HepG2 (cell line): ENCODE measurements at regions not wholly inside any gene's neighbourhood (a gene's known extent, or its start where the extent isn't known, plus 50 kb on each side); places are given as distances from the start of the nearest gene placed in this dataset.

Experiments
- ATAC-seq: fragments of 200-7000 bp; cut with Tn5 transposase; 3 replicates; pipeline ENCODE4 v1.9.1; 2020; ENCODE audit warnings: mild to moderate bottlenecking, moderate library complexity
- BruUV-seq: library from RNA; stranded (reverse); fragments of 400-500 nt; replicated peaks from 2 replicates; lab custom pipeline; 2021; lab: Mats Ljungman, UMichigan
- CTCF ChIA-PET: fragments of 300-600 bp; formaldehyde crosslinking; extraction: SDS; loops from one replicate; lab custom pipeline; 2021; ENCODE audit warnings: low total read pairs, inconsistent platforms, low intra/inter-chr PET ratio; lab: Yijun Ruan, JAX
- POLR2A ChIA-PET: fragments of 350-600 bp; sonication (Branson Sonifier 250); formaldehyde crosslinking; loops from one replicate; lab custom pipeline; 2020; ENCODE audit warnings: antibody characterized with exemption, inconsistent platforms; lab: Yijun Ruan, JAX
- DNase-seq: peaks from one replicate; pipeline ENCODE4 v3.0.0-alpha.2; 2015; ENCODE audit warnings: low spot score
- FAIRE-seq: peaks from 3 replicates; lab custom pipeline; 2011; peaks lifted over from hg19 to GRCh38; lab: Jason Lieb, UNC
- H2AFZ ChIP-seq: one replicate; pipeline ENCODE4 v1.6.1; 2011; ENCODE audit warnings: low read length, inconsistent platforms
- H3K27ac ChIP-seq: fragments of 300-600 bp; 3 replicates; pipeline ENCODE4 v1.8.0; 2011; ENCODE audit warnings: mixed run types, mild to moderate bottlenecking, mixed read lengths, low read length, inconsistent platforms; ENCODE audit not compliant: insufficient read depth; ENCODE audit errors: extremely low read length
- H3K27me3 ChIP-seq, 2 experiments: fragments of 200-600 bp in 1 of 2; 2 replicates in 1 of 2; 3 replicates in 1 of 2; pipeline versions ENCODE4 v1.6.0 to v1.8.0; 2011; ENCODE audit warnings: low read length in 2 of 2, mild to moderate bottlenecking in 2 of 2, moderate library complexity in 2 of 2, inconsistent platforms in 1 of 2; ENCODE audit not compliant: insufficient read depth in 2 of 2, control insufficient read depth in 1 of 2
- H3K36me3 ChIP-seq, 2 experiments: fragments of 200-600 bp in 1 of 2; replicated peaks in 1 of 2; 2 replicates in 1 of 2; 3 replicates in 1 of 2; pipeline versions ENCODE4 v1.5.1 to v1.8.0; 2011; ENCODE audit warnings: low read length in 2 of 2, inconsistent platforms in 1 of 2; ENCODE audit not compliant: insufficient read depth in 2 of 2, control insufficient read depth in 1 of 2
- H3K4me1 ChIP-seq: 2 replicates; pipeline ENCODE4 v1.5.1; 2012; ENCODE audit warnings: low read length, inconsistent platforms; ENCODE audit not compliant: insufficient read depth
- H3K4me2 ChIP-seq: 2 replicates; pipeline ENCODE4 v1.6.0; 2011; ENCODE audit warnings: low read depth, low read length, inconsistent platforms
- H3K4me3 ChIP-seq, 3 experiments: fragments of 200-600 bp in 1 of 3; sonication (generic), shearing (Covaris generic) in 1 of 3; replicated peaks in 1 of 3; 2 replicates each; pipeline ENCODE4 v1.5.1; 2011 to 2016; ENCODE audit warnings: low read length in 3 of 3, inconsistent platforms in 2 of 3, low read depth in 2 of 3, mild to moderate bottlenecking in 2 of 3, control low read depth in 1 of 3, mixed read lengths in 1 of 3; ENCODE audit not compliant: insufficient read depth in 1 of 3
- H3K79me2 ChIP-seq: one replicate; pipeline ENCODE4 v1.6.1; 2011; ENCODE audit warnings: low read length, inconsistent platforms; ENCODE audit not compliant: insufficient read depth
- H3K9ac ChIP-seq: 2 replicates; pipeline ENCODE4 v1.6.0; 2011; ENCODE audit warnings: mild to moderate bottlenecking, low read depth, low read length, inconsistent platforms; ENCODE audit not compliant: insufficient read depth
- H3K9me3 ChIP-seq: 2 replicates; pipeline ENCODE4 v1.5.1; 2012; ENCODE audit warnings: mild to moderate bottlenecking, low read length
- H4K20me1 ChIP-seq: 2 replicates; pipeline ENCODE4 v1.6.0; 2011; ENCODE audit warnings: inconsistent platforms, mild to moderate bottlenecking, low read length, moderate library complexity; ENCODE audit not compliant: insufficient read depth
- NFKB2 ChIP-seq: sonication (generic); formaldehyde crosslinking; IDR thresholded peaks from 2 replicates; pipeline ENCODE4 v1.4.0; 2020; ENCODE audit warnings: missing genetic modification reagents, borderline replicate concordance
- NFKBIZ ChIP-seq: IDR thresholded peaks from 2 replicates; pipeline ENCODE4 v1.6.1; 2018; ENCODE audit warnings: missing genetic modification reagents, missing compliant biosample characterization
- RBM22 ChIP-seq: fragments of 200-400 bp; formaldehyde crosslinking; optimal IDR thresholded peaks from 2 replicates; pipeline ENCODE3; 2017; ENCODE audit warnings: mild to moderate bottlenecking, low read length, moderate library complexity
- TBP ChIP-seq: sonication (generic); formaldehyde crosslinking; IDR thresholded peaks from 2 replicates; pipeline ENCODE4 v1.5.0; 2020; ENCODE audit warnings: missing genetic modification reagents
- TCF7L2 ChIP-seq: IDR thresholded peaks from 2 replicates; pipeline ENCODE4 v1.6.1; 2011; ENCODE audit warnings: mild to moderate bottlenecking, low read depth, low read length, moderate library complexity
- ZBTB44 ChIP-seq: sonication (generic); formaldehyde crosslinking; IDR thresholded peaks from 2 replicates; pipeline ENCODE4 v1.4.0; 2020; ENCODE audit warnings: missing genetic modification reagents
- ZBTB7A ChIP-seq: sonication (generic); formaldehyde crosslinking; IDR thresholded peaks from 2 replicates; pipeline ENCODE4 v1.8.0; 2022; ENCODE audit warnings: mild to moderate bottlenecking, missing genetic modification reagents
- ZKSCAN1 ChIP-seq: fragments of 150-350 bp; IDR thresholded peaks from 2 replicates; pipeline ENCODE4 v1.6.1; 2014; ENCODE audit warnings: low read length
- ZNF160 ChIP-seq: sonication (generic); formaldehyde crosslinking; IDR thresholded peaks from 2 replicates; pipeline ENCODE4 v1.8.0; 2022; ENCODE audit warnings: mild to moderate bottlenecking, inconsistent platforms, missing genetic modification reagents
- ZNF7 ChIP-seq: IDR thresholded peaks from 2 replicates; pipeline ENCODE4 v1.6.1; 2016; ENCODE audit warnings: missing biosample characterization, missing genetic modification reagents
- ZNF816 ChIP-seq: sonication (generic); formaldehyde crosslinking; IDR thresholded peaks from 2 replicates; pipeline ENCODE4 v1.8.0; 2022; ENCODE audit warnings: missing genetic modification reagents, mild to moderate bottlenecking, borderline replicate concordance
- WGBS: methylation state at CpG from one replicate; pipeline ENCODE4 v1.1.6; 2017; ENCODE audit warnings: low lambda C conversion rate; 5-methylcytosine and 5-hydroxymethylcytosine counted together
- in situ Hi-C: cut with HindIII; loops from 2 replicates; pipeline ENCODE4 v1.10.0; 2017; ENCODE audit warnings: low pct_unique_long_range_greater_than_20kb; ENCODE audit not compliant: extremely low pct_ligation_motif_present
- intact Hi-C: fragments of 100-400 bp; cut with micrococcal nuclease; formaldehyde crosslinking; loops from one replicate; pipeline ENCODE4 v1.10.0; 2022; ENCODE audit not compliant: unreplicated experiment
- TF ChIP-seq, protein P1 (sequence below): sonication (generic); formaldehyde crosslinking; IDR thresholded peaks from 2 replicates; pipeline ENCODE4 v1.5.0; 2020; ENCODE audit warnings: mild to moderate bottlenecking, missing genetic modification reagents
- TF ChIP-seq, protein P2 (sequence below): sonication (generic); formaldehyde crosslinking; IDR thresholded peaks from 2 replicates; pipeline ENCODE4 v1.8.1; 2023; ENCODE audit warnings: mild to moderate bottlenecking, missing genetic modification reagents

GRCh38 chr10:44786286-44786850 lies 124.8 kb upstream of the TMEM72 start:
- no TSS peak for BruUV-seq
- POLR2A ChIA-PET, result no interaction called here
- H3K27ac ChIP-seq, result no peak overlapping the region
- no peak overlapping the region for H2AFZ ChIP-seq
- intact Hi-C loops, result no loop called here
- no peaks in the 10 kb centered on the region for H4K20me1 ChIP-seq
- in situ Hi-C loops, result no loop called here
- no peak for TF ChIP-seq TCF7L2
- no peak overlapping the region for H3K4me3 ChIP-seq
- DNase-seq (no peak), ATAC-seq (no peak), FAIRE-seq (no peak)
- H3K4me2 ChIP-seq, result no peak overlapping the region
- no peaks in the 10 kb centered on the region for H3K4me1 ChIP-seq
- no peak overlapping the region for H3K9ac ChIP-seq
- H3K9me3 ChIP-seq, result no peaks in the 10 kb centered on the region
- WGBS, result 20% methylated on average over 7 of the region's 7 CpGs
- no peaks in the 10 kb centered on the region for H3K36me3 ChIP-seq
- CTCF ChIA-PET, result no interaction called here
- no peaks in the 10 kb centered on the region for H3K79me2 ChIP-seq
- peaks cover 0 to 3% of the 10 kb centered on the region in 2 experiments; a peak in 2 of 5 replicates for H3K27me3 ChIP-seq

DNA sequence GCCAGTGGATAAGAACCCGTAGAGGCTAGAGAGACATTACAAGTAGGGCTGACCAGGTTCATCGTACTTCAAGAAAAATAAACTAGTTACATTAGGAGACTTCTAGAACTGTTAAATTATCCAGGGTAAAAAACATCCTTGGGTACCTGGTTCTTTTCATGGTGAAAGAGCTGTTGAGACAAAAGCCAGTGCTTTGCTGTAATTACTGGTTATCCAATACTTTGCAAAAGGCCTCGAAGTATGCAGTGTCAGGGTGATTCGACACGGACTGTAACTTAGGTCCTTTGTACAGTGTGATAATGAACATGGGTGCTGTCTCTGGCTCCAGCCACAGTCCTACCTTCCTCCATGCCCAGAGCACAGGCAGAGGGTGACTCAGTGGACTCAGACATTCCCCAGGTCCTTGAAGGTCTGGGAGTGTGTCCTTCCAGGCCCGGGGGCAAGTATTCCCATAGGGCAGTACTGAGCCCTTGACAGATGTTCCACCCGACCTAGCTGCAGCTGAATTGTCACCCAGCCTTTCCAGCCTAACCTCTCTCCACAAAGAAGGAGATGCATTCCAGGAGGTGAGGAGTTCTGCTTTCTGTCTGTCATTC lies 123.6 kb upstream of the TMEM72 start:
- Histone ChIP-seq H3K4me1 (no peaks in the 10 kb centered on the region), H2AFZ (no peak overlapping the region), H3K27me3 (peaks cover 0 to 7% of the 10 kb centered on the region in 2 experiments; a peak in 2 of 5 replicates), H4K20me1 (no peaks in the 10 kb centered on the region), H3K27ac (no peak overlapping the region), H3K36me3 (no peaks in the 10 kb centered on the region), H3K4me3 (no peak overlapping the region), H3K9ac (no peak overlapping the region), H3K9me3 (no peaks in the 10 kb centered on the region), H3K79me2 (no peaks in the 10 kb centered on the region), H3K4me2 (no peak overlapping the region)
- ATAC-seq (no peak), DNase-seq (no peak), FAIRE-seq (no peak)
- POLR2A ChIA-PET, result no interaction called here
- BruUV-seq, result no TSS peak
- intact Hi-C loops (no loop called here), in situ Hi-C loops (no loop called here)
- CTCF ChIA-PET, result no interaction called here
- WGBS, result 19% methylated on average over 6 of the region's 7 CpGs
- no peak for TF ChIP-seq TBP (CRISPR knock-in tag)
- TF ChIP-seq, protein P1, sequence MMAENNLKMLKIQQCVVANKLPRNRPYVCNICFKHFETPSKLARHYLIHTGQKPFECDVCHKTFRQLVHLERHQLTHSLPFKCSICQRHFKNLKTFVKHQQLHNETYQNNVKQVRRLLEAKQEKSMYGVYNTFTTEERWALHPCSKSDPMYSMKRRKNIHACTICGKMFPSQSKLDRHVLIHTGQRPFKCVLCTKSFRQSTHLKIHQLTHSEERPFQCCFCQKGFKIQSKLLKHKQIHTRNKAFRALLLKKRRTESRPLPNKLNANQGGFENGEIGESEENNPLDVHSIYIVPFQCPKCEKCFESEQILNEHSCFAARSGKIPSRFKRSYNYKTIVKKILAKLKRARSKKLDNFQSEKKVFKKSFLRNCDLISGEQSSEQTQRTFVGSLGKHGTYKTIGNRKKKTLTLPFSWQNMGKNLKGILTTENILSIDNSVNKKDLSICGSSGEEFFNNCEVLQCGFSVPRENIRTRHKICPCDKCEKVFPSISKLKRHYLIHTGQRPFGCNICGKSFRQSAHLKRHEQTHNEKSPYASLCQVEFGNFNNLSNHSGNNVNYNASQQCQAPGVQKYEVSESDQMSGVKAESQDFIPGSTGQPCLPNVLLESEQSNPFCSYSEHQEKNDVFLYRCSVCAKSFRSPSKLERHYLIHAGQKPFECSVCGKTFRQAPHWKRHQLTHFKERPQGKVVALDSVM, result no peak
- no peak for TF ChIP-seq RBM22
- no peak for TF ChIP-seq NFKB2
- TF ChIP-seq NFKBIZ (CRISPR knock-in tag), result no peak
- no peak for TF ChIP-seq ZKSCAN1
- TF ChIP-seq, protein P2, sequence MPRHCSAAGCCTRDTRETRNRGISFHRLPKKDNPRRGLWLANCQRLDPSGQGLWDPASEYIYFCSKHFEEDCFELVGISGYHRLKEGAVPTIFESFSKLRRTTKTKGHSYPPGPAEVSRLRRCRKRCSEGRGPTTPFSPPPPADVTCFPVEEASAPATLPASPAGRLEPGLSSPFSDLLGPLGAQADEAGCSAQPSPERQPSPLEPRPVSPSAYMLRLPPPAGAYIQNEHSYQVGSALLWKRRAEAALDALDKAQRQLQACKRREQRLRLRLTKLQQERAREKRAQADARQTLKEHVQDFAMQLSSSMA (CRISPR knock-in tag), result no peak
- TF ChIP-seq ZBTB7A (CRISPR knock-in tag), result no peak
- no peak for TF ChIP-seq ZBTB44 (CRISPR knock-in tag)
- no peak for TF ChIP-seq ZNF816 (CRISPR knock-in tag)
- TF ChIP-seq ZNF7 (CRISPR knock-in tag), result no peak
- no peak for TF ChIP-seq ZNF160 (CRISPR knock-in tag)
